ENCODE measurements at regions not wholly inside any gene's neighbourhood (a gene's known extent, or its start where the extent isn't known, plus 50 kb on each side); places are given as distances from the start of the nearest gene placed in this dataset.

- no peaks in the 10 kb centered on the region for H3K36me3 Mint-ChIP-seq
- no peak for DNase-seq (ENCODE audit: low spot score in 2 of 2, unreplicated experiment in 2 of 2)
- H3K27ac Mint-ChIP-seq, result no peak overlapping the region
- H3K27me3 Mint-ChIP-seq (ENCODE audit: low read depth), result no peaks in the 10 kb centered on the region
- peaks cover 11% of the 10 kb centered on the region for H3K9me3 Mint-ChIP-seq
- H3K4me3 Mint-ChIP-seq, result no peak overlapping the region
- TF ChIP-seq CTCF (IDR thresholded peaks at IDR 0.05; ENCODE audit: unreplicated experiment), result no peak
- H3K4me1 Mint-ChIP-seq, result peaks cover 8% of the 10 kb centered on the region
Measured at GRCh38 chr14:66116732-66117131, 369.4 kb upstream of the CCDC196 start.

GRCh38 chr14:66117600-66117999 is 368.6 kb upstream of the CCDC196 start:
- H3K9me3 Mint-ChIP-seq, result peaks cover 6% of the 10 kb centered on the region
- no peak for DNase-seq (ENCODE audit: low spot score in 2 of 2, unreplicated experiment in 2 of 2)
- no peak for TF ChIP-seq CTCF (IDR thresholded peaks at IDR 0.05; ENCODE audit: unreplicated experiment)
- no peaks in the 10 kb centered on the region for H3K27me3 Mint-ChIP-seq (ENCODE audit: low read depth)
- peak overlapping the region; percentile 15 for H3K27ac Mint-ChIP-seq
- H3K4me3 Mint-ChIP-seq, result no peak overlapping the region
- peaks cover 8% of the 10 kb centered on the region for H3K4me1 Mint-ChIP-seq
- H3K36me3 Mint-ChIP-seq, result no peaks in the 10 kb centered on the region

GRCh38 chr14:66119606-66120231 is 366.5 kb upstream of the CCDC196 start:
- Mint-ChIP-seq H3K27me3 (ENCODE audit: low read depth) (no peaks in the 10 kb centered on the region), H3K36me3 (no peaks in the 10 kb centered on the region), H3K4me1 (peaks cover 8% of the 10 kb centered on the region), H3K27ac (no peak overlapping the region), H3K9me3 (peaks cover 3% of the 10 kb centered on the region), H3K4me3 (no peak overlapping the region)
- DNase-seq (ENCODE audit: low spot score in 2 of 2, unreplicated experiment in 2 of 2), result no peak
- no peak for TF ChIP-seq CTCF (IDR thresholded peaks at IDR 0.05; ENCODE audit: unreplicated experiment)

- no peak overlapping the region for H3K4me3 Mint-ChIP-seq
- TF ChIP-seq CTCF (IDR thresholded peaks at IDR 0.05; ENCODE audit: unreplicated experiment), result no peak
- H3K4me1 Mint-ChIP-seq, result peaks cover 8% of the 10 kb centered on the region
- H3K36me3 Mint-ChIP-seq, result no peaks in the 10 kb centered on the region
- no peak overlapping the region for H3K27ac Mint-ChIP-seq
- no peaks in the 10 kb centered on the region for H3K27me3 Mint-ChIP-seq (ENCODE audit: low read depth)
- peaks cover 3% of the 10 kb centered on the region for H3K9me3 Mint-ChIP-seq
- DNase-seq (ENCODE audit: low spot score in 2 of 2, unreplicated experiment in 2 of 2), result no peak
Measured at GRCh38 chr14:66120402-66120801, 365.8 kb upstream of the CCDC196 start.

GRCh38 chr14:66121859-66122258 is 364.3 kb upstream of the CCDC196 start:
- H3K4me1 Mint-ChIP-seq, result peaks cover 8% of the 10 kb centered on the region
- H3K9me3 Mint-ChIP-seq, result peaks cover 3% of the 10 kb centered on the region
- no peaks in the 10 kb centered on the region for H3K36me3 Mint-ChIP-seq
- H3K27ac Mint-ChIP-seq, result no peak overlapping the region
- H3K27me3 Mint-ChIP-seq (ENCODE audit: low read depth), result no peaks in the 10 kb centered on the region
- no peak for TF ChIP-seq CTCF (IDR thresholded peaks at IDR 0.05; ENCODE audit: unreplicated experiment)
- DNase-seq (ENCODE audit: low spot score in 2 of 2, unreplicated experiment in 2 of 2), result no peak
- H3K4me3 Mint-ChIP-seq, result no peak overlapping the region

- no peak overlapping the region for H3K27ac Mint-ChIP-seq
- H3K4me3 Mint-ChIP-seq, result no peak overlapping the region
- DNase-seq (ENCODE audit: low spot score in 2 of 2, unreplicated experiment in 2 of 2), result no peak
- H3K27me3 Mint-ChIP-seq (ENCODE audit: low read depth), result no peaks in the 10 kb centered on the region
- TF ChIP-seq CTCF (IDR thresholded peaks at IDR 0.05; ENCODE audit: unreplicated experiment), result no peak
- H3K9me3 Mint-ChIP-seq, result no peaks in the 10 kb centered on the region
- H3K4me1 Mint-ChIP-seq, result peaks cover 14% of the 10 kb centered on the region
- H3K36me3 Mint-ChIP-seq, result no peaks in the 10 kb centered on the region
Measured at GRCh38 chr14:66129224-66129623, 356.9 kb upstream of the CCDC196 start.
